HFF-Myc (cell line): ENCODE measurements at regions not wholly inside any gene's neighbourhood (a gene's known extent, or its start where the extent isn't known, plus 50 kb on each side); places are given as distances from the start of the nearest gene placed in this dataset.

Experiments
- DNase-seq: peaks from one replicate; pipeline ENCODE4 v3.0.0-alpha.2; 2011; ENCODE audit warnings: low read depth; ENCODE audit errors: extremely low read depth
- H3K4me3 ChIP-seq: replicated peaks from 2 replicates; pipeline ENCODE4 v1.5.1; 2011; ENCODE audit warnings: low read depth, mild to moderate bottlenecking, control low read depth, low read length
- CTCF ChIP-seq: IDR thresholded peaks from 2 replicates; pipeline ENCODE4 v1.5.1; 2012; ENCODE audit warnings: mild to moderate bottlenecking, low read depth, low read length, control low read depth; ENCODE audit errors: missing control alignments

GRCh38 chr15:98418122-98418521 is 230.2 kb upstream of the IGF1R start:
- DNase-seq, result no peak
- no peak overlapping the region for H3K4me3 ChIP-seq
- TF ChIP-seq CTCF, result no peak

GRCh38 chr15:98419173-98419780 is 229.1 kb upstream of the IGF1R start:
- no peak for TF ChIP-seq CTCF
- DNase-seq, result no peak
- H3K4me3 ChIP-seq, result no peak overlapping the region

DNA sequence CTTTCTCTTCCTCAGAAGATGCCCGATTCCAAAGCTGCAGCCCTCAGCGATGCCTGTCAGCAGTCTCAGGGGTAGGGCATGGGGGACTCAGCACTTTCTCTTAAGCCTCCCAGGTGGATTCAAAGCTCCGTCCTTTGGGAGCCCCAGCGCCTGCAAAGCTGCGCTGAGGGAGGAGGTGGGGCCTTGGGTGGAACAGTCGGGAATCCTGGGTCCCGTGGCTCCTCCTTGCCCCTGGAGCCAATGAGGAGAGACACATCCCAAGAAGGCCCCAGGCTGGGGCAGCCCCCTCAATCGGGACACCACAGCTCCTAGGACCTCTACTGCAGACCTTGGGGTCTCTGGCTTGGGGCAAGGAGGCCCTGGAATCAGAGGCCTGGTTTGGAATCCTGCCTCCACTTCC is 227.5 kb upstream of the IGF1R start:
- no peak for TF ChIP-seq CTCF
- DNase-seq, result no peak
- no peak overlapping the region for H3K4me3 ChIP-seq

DNA sequence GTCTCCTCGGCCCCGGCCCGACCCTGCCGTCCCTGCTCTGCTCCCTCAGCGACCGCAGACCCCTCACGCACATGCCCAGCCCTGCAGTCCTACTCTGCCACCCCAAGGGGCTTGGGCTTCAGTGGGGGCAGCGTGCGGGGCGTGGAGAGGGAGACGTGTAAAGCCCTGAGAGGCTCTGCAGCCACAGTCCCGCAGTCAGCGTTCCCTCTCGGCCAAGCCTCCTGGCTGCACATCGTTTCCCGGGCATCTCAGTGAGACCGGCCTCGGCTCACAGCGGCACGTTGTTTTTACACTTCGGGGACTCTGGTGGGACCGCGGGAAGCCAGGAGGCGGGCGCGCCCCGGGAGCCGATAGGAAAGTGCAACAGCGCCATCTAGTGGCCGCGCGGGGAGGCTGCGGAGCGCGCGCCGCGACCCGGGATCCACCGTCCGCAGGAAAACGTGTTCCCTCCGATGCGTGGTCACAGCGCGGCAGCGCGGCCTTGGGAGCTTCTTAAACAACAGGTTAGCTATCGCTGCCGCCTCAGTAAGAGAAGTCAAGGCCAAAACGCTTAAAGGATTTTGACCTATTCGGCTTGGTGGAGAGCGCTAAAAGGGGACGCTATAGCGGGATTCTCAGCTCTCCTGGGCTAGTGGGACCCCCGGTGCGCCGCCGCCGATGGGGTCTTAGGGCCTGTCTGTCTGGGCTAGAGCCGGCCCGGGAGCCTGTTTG is 226.8 kb upstream of the IGF1R start:
- peak; percentile 97 for TF ChIP-seq CTCF
- H3K4me3 ChIP-seq, result no peak overlapping the region
- DNase-seq, result no peak

DNA sequence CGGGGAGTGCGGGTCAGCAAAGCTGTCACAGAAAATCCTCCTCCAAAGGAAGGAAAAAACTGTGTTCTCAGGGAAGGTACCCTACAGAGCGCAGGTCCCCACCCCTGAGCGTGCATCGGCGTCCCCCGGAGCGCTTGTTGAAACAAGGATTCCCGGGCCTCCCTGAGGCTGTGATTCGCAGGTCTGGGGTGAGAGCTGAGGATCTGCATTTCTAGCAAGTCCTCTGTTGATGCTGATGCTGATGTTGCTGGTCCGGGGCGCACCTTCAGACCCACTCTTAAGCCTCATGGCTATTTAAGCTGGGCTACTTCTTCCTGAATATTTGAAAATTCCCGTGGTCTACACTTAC is 226.2 kb upstream of the IGF1R start:
- H3K4me3 ChIP-seq, result no peak overlapping the region
- TF ChIP-seq CTCF, result no peak
- no peak for DNase-seq

DNA sequence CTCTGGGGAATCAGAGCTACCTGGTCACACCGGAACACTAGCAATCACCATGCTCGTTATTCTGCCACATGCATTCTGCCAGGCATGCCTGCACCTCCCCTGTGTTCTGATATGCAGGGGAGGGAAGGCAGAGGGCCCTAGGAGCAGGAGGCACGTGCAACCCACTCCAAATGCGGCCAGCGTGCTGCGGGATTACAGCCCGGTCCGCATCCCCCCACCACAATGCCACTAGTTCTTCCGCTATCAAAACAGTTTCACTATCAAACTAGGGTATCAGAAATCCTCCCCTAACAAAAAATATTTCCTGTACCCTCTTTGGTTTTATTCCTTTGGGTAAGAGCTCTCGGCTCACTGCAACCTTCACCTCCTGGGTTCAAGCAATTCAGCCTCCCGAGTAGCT is 223.2 kb upstream of the IGF1R start:
- no peak for DNase-seq
- no peak for TF ChIP-seq CTCF
- no peak overlapping the region for H3K4me3 ChIP-seq

DNA sequence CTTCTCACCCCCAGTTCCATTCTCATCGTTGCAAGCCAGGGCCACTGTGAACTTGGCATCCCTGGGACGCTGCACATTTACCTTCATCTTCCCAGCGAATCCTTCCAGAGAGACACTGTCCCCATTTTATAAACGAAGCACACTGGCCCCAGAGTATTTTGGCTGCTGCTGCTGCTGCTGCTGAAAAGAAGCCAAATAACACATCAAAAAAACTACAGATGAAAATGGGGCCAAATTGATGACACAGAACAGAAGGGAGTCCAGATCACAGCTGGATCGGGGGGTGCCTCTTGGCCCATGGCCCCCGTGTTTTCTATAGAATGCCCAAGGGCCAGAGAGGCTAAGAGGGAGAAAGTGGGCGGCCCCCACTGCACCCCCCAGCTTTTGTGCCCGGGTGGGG is 221.0 kb upstream of the IGF1R start:
- H3K4me3 ChIP-seq, result no peak overlapping the region
- TF ChIP-seq CTCF, result no peak
- DNase-seq, result no peak
